ENCODE measurements at regions not wholly inside any gene's neighbourhood (a gene's known extent, or its start where the extent isn't known, plus 50 kb on each side); places are given as distances from the start of the nearest gene placed in this dataset.

DNA sequence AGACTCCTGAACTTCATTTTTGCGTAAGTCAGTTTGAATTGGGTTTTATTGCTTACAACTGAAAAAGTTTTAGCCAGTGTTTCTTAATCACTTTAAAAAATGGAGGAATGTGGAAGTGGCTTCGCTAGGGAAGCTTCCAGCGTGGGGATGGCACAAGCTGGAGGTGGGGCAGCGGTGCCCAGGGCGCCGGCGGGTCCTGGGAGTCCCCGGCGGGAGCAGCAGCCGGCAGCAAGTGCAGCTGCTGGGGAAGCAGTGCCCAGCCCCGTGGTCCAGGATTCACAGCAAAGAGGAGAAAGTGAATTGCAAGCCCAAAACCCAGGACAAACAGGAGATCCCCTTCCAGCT lies 301.8 kb upstream of the PROK2 start:
- TF ChIP-seq POLR2A (IDR thresholded peaks at IDR 0.05) (no peak), CTCF (IDR thresholded peaks at IDR 0.05) (no peak)
- no peaks in the 10 kb centered on the region for H3K36me3 ChIP-seq
- H3K4me1 ChIP-seq = peaks cover 7% of the 10 kb centered on the region
- intact Hi-C loops (cut with DNase I) = no loop called here
- no peak for DNase-seq (ENCODE audit: extremely low spot score in 2 of 2)
- H3K4me3 ChIP-seq = no peak overlapping the region
- H3K27me3 ChIP-seq = no peaks in the 10 kb centered on the region
- no peak overlapping the region for H3K27ac ChIP-seq
- H3K9me3 ChIP-seq = no peaks in the 10 kb centered on the region

DNA sequence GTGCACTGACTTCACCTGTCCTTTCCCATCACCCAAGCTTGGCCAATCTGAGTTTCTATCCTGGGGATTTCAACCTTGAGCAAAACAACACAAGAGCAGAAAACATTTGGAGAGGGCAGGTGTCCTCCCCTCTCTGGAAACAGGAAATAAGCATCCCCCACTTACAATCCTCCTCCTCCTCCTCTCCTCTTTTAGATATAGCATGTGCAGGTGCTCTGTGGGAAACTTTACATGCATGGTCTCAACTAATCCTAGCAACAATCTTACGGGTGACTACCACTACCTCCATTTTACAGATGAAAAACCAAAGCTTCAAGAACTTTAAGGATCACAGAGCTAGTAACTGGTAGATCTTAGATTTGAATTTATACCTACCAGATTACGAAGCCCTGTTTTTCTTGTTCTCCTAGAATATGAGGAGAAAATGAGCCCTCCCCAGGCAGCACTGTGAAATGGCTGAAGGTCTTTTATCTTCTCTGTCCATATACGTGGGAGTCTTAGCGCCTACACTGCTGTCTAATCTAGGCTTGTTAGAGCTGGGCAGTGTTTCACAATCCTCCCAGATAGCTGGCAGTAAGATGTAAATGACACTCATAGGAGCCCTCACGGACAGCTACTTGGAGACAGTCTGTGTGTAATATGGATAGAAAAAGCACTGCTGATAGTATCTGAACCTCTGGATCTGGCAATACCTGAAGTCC lies 301.2 kb upstream of the PROK2 start:
- no peaks in the 10 kb centered on the region for H3K36me3 ChIP-seq
- no peak overlapping the region for H3K4me3 ChIP-seq
- intact Hi-C loops (cut with DNase I) = no loop called here
- no peak for TF ChIP-seq POLR2AphosphoS5 (IDR thresholded peaks at IDR 0.05; ENCODE audit: insufficient read depth in 1 of 2, low read depth in 1 of 2)
- no peak for TF ChIP-seq CTCF (IDR thresholded peaks at IDR 0.05)
- no peak for TF ChIP-seq POLR2A (IDR thresholded peaks at IDR 0.05)
- H3K27me3 ChIP-seq = no peaks in the 10 kb centered on the region
- DNase-seq (ENCODE audit: extremely low spot score in 2 of 2) = no peak
- no peaks in the 10 kb centered on the region for H3K9me3 ChIP-seq
- H3K27ac ChIP-seq = no peak overlapping the region
- peaks cover 7% of the 10 kb centered on the region for H3K4me1 ChIP-seq

DNA sequence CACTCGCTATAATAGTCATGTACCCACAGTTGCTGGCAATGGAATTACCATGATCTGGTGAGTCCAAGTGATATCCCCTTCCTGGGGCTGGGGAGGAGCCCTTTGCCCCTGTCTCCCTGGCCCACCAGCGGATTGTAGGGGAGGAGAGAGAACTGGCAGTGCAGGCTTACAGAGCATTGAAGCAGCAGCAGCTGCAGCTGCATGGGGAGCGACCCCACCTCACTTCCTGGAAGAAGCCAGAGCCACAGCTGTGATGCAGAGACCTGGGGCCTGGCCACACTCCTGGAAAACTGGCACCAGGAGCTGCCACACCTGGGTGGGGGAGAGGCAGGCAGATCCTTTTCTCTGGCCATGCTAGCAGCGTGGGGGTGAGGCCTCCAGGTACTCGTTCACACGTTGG lies 300.1 kb upstream of the PROK2 start:
- Histone ChIP-seq H3K27me3 (no peaks in the 10 kb centered on the region), H3K4me1 (peaks cover 7% of the 10 kb centered on the region), H3K4me3 (no peak overlapping the region), H3K36me3 (no peaks in the 10 kb centered on the region), H3K27ac (no peak overlapping the region), H3K9me3 (no peaks in the 10 kb centered on the region)
- DNase-seq (ENCODE audit: extremely low spot score in 2 of 2) = no peak
- TF ChIP-seq CTCF (IDR thresholded peaks at IDR 0.05) (no peak), POLR2A (IDR thresholded peaks at IDR 0.05) (no peak), POLR2AphosphoS5 (IDR thresholded peaks at IDR 0.05; ENCODE audit: insufficient read depth in 1 of 2, low read depth in 1 of 2) (no peak)
- intact Hi-C loops (cut with DNase I) = no loop called here

GRCh38 chr3:72082776-72083462 lies 298.0 kb upstream of the PROK2 start:
- intact Hi-C loops (cut with DNase I) = loop anchor here (5.0 kb wide), 1 partner anchor 364 kb away; the partner anchor contains the start of gene RYBP
- H3K27ac ChIP-seq = no peak overlapping the region
- no peak for TF ChIP-seq CTCF (IDR thresholded peaks at IDR 0.05)
- no peak for TF ChIP-seq POLR2AphosphoS5 (IDR thresholded peaks at IDR 0.05; ENCODE audit: insufficient read depth in 1 of 2, low read depth in 1 of 2)
- no peak for TF ChIP-seq POLR2A (IDR thresholded peaks at IDR 0.05)

GRCh38 chr3:72082186-72082715 lies 297.3 kb upstream of the PROK2 start:
- no peak overlapping the region for H3K27ac ChIP-seq

More at GRCh38 chr3:72082776-72083462, 298.0 kb upstream of the PROK2 start:
- Histone ChIP-seq H3K27me3 (no peaks in the 10 kb centered on the region), H3K36me3 (no peaks in the 10 kb centered on the region), H3K4me3 (no peak overlapping the region), H3K9me3 (no peaks in the 10 kb centered on the region), H3K4me1 (peaks cover 7% of the 10 kb centered on the region)
- DNase-seq (ENCODE audit: extremely low spot score in 2 of 2) = no peak

More at GRCh38 chr3:72082186-72082715, 297.3 kb upstream of the PROK2 start:
- no peak for DNase-seq (ENCODE audit: extremely low spot score in 2 of 2)
- Histone ChIP-seq H3K9me3 (no peaks in the 10 kb centered on the region), H3K27me3 (no peaks in the 10 kb centered on the region), H3K4me3 (no peak overlapping the region), H3K36me3 (no peaks in the 10 kb centered on the region), H3K4me1 (peaks cover 7% of the 10 kb centered on the region)
- TF ChIP-seq CTCF (IDR thresholded peaks at IDR 0.05) (no peak), POLR2A (IDR thresholded peaks at IDR 0.05) (no peak), POLR2AphosphoS5 (IDR thresholded peaks at IDR 0.05; ENCODE audit: insufficient read depth in 1 of 2, low read depth in 1 of 2) (no peak)
- intact Hi-C loops (cut with DNase I) = loop anchor here (5.0 kb wide), 1 partner anchor 365 kb away; the partner anchor contains the start of gene RYBP

All from vagina (tissue), 2 donors.